DMS114 treated with DMSO at 0.1 percent for 48 hours (cell line): ENCODE measurements at regions not wholly inside any gene's neighbourhood (a gene's known extent, or its start where the extent isn't known, plus 50 kb on each side); places are given as distances from the start of the nearest gene placed in this dataset.

ENCODE experiments used
- DNase-seq: peaks from one replicate; lab custom pipeline; 2025; ENCODE audit not compliant: unreplicated experiment; lab: John Stamatoyannopoulos, UW

DNA sequence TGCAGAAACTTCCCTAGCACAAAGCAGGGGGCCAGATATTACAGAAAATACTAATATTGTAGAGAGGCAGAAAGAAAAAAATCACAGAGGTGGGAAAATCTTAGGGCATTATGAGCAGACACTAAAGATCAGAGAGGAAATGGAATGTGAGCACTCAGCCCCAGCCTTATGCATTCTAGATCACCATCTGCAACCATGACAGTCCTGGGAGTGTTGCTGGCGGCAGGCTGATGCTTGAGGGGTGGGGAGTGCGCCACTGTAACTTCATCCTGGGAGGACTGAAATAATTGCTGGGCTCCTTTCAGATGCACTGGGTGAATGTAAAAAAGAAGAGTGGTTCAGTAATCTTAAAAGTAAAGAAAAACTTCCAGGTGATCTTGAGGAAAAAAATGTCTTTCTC, 427.6 kb upstream of the SEMA6D start:
- DNase-seq = no peak

DNA sequence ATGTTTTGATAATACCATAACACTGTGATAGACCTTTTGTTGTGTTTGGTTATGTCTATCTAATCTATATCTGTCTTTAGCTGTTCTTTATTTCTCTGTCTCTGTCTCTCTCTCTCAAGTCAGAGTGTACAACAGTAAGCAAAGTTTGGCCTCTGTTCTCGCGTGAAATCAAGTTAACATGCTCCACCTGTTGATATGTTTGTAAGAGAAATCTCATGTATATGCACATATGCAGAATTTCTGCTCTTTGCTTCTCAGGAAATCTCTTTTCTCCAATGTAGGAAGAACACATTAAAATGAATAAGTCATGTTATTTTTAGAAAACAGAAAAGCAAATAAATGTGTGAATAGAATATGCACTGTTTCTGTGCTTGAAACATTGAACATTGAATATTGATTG, 425.5 kb upstream of the SEMA6D start:
- no peak for DNase-seq

DNA sequence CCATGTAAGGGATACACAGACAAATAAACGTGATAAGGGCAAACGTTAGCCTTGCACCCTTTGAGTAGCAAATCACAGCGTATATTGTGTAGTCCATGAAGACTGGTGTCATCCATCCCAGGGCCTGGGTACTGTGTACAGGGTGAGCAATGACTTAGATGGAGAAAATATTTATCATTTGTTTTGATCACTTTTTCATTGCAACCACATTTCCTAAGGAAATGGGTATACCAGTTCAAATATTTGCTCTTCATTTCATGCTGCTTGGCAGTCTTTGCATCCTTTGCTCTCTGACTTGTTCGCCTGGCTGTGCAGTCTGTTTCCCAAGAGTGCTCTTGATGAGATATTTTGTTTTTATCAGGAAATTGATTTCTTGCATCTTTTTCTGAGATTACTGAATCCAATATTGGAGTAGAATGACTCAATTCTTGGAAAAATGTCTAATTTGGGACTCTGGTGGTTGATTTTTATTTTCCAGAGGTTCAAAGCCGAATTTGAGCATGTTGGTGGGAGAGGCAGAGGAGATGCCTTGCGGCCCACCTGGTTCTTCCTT, 424.6 kb upstream of the SEMA6D start:
- DNase-seq = no peak

DNA sequence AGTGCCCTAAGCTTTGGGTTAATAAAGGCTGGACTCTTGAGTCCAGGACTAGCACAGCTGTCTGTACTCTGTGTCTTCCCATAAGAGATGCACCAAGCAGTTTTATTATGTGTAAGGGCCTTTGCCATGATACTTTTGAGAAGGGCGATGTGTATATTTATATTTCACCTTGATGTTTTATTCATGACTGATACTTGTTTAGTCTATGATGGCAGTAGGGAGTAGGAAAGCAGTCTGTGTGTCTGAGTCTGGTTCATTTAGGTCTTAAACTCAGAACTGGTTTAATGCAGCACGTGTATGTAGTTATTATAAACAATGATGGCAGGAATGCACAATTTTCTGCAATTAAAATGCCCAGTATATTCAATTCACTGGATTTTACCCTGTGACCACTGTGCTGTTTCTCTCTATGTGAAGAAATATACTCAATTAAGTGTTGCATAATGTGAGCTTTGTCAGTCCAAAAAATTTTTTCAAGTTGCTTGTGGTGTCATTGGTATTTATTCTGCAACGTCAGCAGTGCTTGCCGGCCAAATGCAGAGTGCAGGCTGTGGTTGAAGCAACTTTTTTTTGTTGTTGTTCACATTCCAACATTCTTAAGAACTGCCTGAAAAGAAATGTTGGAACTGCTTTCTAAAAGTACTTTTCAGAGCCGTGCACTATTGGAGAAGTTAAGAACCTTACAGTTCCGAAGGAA, 423.7 kb upstream of the SEMA6D start:
- DNase-seq = no peak

DNA sequence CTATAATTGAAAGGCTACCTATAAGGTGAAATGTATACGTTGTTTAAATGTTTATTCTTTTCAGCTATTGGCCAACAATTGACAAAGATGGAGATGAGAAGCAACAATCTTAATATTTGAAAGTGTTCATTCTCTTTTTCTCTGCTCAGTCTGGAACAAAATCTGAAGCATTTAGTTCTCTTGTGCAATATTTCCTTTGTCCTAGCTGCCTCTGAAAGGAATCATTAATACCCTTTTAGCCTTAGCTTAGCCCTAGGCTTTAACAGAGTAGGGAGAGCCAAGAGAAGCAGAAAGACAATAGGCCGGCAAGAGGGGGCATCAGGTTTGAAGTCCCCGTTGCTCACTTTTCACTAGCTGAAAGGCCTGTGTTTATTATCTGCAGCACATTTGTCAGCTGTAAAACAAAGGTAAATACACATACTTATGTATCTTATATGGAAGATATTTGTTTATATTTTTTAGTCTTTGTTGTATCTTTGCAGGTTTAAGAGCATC, 422.5 kb upstream of the SEMA6D start:
- no peak for DNase-seq

DNA sequence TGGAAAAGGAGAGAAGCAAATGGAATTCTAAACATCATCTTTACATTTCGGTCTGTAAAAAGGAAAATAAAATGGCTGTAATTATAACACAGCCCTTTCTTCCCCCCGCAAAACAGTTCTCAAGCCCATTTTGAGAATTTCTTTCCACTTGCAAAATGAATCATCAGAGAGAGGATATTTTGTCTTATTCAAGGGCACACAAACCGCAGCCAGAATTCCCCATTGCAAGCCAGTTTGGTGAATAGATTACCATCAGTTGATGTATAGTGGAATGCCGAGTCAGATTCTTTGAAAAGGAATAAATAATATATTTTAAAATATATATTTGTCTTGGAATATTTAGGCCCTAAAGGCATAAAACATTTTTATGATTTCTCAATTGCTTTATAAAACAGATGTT, 420.4 kb upstream of the SEMA6D start:
- DNase-seq = no peak

DNA sequence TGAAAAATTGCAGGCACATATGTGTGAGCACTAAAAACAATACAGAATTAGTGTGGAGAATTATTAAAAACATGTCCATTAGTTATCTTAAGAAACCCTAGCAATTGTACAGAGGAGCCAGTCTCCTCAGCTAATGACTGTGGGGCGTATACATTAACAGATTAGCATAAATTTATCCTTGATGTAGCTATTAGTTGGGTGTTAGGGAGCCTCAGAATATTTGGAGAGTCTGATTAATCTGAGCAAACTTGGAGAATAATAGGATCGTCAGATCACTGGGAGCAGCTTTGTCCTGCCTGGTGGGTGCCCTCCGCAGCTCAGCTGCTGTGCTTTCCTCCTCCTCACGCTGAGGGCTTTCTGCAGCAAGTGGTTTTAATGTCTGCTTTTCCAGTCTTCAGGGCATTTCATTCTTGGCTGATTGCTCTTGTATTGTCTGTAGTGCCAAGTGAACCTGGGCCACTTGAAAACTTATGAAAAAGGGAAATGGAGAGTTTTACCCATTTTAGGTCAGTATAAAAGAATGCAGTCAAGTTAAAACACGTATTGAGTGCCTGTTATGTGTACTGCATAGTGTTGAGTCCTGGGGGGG, 417.4 kb upstream of the SEMA6D start:
- no peak for DNase-seq

DNA sequence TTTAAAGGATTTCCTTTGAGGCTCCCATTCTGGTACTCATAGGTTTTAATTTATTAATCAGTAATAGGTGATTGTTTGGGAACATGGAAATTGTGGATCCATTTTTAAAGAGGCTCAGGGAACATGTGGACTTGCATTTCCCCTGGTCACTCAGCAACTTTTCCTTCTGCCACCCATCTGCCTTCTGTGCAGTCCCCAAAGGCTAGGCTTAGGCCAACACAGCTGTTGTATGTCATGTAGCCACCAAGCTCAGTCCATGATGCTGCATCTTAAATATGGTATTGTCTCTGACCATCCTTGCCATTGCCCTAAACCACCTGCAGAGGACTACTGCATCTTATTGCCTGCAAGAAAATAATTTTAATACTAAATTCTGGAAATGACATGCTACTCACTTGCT, 416.7 kb upstream of the SEMA6D start:
- no peak for DNase-seq

DNA sequence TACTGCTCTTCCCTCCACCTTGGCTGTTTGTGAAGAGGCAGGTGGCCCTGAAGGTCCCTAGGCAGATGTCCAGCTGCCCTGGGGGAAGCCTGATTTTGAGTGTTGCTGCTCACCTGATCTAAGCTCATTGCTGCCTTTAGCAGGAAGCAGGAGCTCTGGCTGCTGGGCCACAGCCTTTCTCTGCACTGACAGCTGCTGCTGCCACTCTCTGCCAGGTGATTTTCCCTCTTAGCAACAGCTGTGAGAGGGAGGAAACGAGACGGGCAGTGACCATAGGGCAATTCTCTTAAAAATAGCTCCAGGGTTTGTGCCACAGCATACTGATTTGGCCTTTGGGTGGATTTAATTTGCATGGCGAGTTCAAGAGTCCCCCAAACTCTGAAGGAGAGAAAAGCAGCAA, 415.8 kb upstream of the SEMA6D start:
- DNase-seq = no peak

DNA sequence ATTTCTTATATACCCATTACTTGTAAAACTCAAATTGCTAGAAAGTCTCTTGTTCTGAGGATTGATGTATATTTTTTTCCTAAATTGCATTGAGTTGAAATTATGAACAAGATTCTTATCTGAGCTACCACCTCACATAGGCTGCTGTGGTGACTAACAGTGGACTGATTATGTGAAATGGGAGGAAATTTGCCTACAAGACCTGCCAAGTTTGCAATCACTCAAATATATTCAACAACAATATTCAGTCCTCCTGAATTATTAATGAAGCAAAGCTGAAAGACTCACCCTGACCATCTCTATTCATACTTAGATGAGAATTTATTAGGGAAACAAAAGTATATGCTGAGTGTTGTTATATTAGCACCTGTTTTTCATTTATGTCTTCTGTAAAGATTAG, 412.6 kb upstream of the SEMA6D start:
- DNase-seq = no peak

DNA sequence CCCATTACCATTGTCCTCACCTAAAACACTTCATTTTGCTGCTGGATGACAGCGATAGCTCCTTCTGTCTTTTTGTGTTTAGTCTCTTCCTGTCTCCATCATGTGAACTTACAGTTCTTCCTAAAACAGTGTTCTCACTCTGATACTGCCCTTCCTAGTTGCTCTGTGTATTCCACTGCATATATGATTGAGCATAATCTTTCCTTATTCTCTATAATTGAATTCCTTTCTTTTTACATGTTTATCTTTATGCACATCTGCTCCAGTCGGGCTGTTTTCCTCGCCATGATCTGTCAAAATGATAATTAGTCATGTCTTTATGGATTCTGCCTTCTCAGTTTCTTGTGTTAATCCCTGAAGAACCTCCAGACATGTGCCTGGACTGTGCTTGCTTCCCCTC, 405.1 kb upstream of the SEMA6D start:
- no peak for DNase-seq

DNA sequence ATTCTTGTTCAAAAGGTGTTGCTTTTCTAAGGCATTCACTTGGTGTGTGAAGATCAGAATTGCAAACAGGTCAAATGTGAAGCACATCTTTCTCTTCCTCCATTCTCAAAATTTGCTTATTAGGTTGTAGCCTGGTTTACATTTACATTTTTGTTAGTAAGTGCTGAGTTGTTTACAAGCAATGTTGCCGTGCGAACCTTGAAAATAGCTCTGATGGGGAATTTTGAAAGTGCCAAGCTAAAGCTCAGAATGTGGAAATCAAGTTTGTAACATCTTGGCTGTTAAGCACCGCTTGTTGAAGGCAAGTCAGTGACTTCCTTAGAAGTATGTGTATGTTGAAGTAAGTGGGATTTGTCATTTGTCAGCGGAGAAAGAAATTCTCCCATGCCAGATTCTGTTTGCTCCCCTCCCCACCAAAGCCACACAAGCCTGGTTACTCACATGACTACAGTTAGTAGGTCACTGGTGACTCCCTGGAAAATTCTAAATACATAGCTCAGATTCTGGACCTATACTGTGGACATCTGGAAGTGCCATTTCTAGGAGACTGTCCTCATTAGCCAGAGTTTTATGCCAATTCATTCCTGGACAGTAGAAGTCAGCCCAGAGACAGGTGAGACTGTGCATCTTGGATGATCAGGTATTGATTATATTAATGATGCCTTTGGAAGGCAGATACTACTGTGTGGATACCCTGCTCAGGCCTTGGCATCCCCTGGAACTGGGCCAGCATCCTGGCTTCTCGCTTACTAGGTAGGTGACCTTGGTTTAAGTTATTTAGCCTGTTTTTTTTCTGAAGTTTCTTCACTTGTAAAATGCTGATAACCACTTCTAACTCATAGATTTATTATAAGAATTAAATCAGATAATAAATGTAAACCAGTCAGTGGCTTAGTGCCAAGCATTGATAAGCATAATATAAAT, 390.6 kb upstream of the SEMA6D start:
- DNase-seq = no peak

DNA sequence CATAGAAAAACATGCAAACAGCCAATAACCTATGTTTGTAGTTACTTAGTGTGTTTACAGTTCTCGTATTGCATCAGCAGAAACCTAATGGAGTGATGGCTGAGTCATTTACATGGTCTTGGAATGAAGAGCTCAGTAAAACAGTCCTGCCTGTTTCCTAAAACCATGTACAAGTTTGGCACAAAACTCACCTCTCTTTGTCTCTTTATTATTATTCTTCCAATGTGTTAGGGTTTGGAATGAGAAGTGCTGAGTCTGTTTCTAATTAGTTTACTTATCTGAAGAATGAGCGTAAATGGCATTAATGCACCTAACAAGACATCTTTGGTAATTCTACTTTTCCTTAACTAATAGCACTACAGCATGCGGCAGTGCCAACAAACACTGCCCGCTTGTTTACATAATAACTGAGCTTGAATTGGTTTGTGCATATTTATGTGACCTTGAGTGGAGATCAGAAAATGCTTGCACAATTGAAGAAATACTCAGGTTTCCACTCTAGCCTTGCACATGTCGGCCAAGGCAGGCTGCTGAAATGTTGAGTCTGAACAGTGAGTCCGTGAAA, 385.4 kb upstream of the SEMA6D start:
- DNase-seq = no peak

DNA sequence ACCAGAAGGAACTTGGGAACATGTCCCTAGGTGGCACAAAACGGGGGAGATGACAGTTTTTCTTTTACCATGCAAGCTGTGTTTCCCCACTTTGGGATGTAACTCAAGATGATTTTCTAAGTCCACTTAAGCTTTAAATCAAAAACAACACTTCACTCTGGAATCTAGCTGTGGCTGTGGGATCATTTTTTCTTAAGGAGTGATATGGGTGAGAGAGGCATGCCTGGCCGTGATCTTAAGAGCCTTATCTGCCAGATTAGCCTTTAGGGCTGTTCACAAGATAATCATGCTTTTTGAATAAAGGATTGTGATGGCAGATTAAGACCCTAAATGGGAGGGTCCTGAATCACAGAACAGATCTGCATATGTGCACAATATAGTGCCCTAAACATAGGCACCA, 384.8 kb upstream of the SEMA6D start:
- DNase-seq = no peak

DNA sequence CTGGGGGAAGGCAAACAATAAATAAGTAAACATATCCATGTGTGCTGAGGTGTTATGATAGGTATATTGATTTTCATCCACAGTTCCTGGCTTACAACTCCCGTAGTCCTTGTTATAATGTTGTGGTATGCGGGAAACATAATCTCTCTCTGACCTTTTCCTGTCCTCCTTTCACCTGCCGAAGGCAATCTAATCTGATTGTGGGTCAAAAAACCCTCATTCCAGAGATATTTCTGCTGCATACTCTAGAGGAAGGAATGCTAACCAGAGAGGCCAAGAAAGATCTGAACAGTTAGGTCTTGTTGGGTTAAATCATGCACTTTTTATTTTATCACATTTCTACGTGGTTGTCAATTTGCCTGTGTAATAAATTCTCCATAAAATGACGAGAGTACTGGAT, 383.6 kb upstream of the SEMA6D start:
- no peak for DNase-seq

DNA sequence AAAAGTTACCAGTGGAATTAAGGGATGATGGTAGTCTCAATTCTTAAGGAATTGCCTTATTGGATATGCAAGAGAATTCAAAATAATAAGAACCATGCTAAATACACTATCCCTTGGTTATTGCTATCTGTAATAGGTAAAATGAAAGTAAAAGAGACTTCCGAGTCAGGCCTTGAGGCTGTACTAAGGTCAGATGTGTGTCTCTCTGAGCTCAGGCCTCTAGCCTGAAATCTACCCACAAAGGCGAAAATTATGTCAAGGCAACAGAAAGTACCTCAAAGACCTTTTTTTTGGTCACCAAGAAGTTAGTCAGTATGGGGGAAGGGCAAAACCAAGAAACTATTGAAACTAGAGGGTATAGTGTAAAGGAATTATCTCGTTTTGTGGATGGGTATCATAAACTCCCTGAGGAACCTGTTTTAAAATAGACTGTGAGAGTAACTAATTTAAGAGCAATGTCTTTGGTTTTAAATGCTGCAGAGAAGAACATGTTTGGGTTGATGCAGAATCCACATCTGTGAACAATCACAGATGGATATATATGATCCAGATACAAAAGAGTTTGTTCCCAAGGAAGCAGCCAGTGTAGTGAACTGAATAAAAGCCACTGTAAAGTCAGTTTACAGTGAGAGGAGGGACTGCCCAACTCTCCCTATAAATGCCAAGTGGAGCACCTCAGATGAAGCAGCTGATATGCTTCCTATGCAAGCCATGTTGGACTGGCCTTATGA, 382.3 kb upstream of the SEMA6D start:
- DNase-seq = no peak

DNA sequence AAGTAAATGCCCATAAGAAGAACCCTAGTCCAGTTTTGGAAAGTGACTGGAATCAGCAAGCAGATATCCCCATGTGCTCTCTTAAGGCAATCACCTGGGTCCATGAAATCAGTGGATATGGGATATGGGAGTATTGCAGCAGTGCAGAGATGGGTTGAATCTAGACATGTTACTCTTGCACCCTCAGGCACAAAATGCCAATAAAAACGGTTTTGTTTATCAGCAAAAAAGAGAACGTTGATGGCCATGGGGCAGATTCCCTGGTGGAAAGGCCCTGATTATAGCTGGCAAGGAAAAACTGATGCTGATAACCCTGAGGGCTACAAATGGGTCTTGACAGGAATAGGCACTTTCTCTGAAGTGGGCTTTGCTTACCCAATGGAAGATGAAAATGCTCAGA, 380.2 kb upstream of the SEMA6D start:
- DNase-seq = no peak

DNA sequence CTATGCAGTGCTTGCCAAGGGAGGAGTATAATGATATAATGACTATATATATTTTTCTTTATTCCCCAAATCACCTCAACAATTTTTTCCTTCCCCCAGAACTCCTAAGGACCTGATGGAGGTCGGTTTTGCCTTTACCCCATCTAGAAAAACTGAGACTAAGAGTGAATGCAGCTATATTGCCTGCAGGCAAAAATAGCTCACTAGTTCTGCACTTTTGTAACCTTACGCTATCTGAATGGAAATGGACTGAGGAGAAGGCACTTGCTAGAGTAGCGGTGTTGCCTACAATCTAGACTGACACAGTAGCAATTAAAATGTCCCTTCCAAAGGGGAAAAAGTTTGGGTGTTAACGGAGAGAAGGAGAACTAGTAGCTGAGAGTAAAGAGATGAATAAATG, 379.5 kb upstream of the SEMA6D start:
- no peak for DNase-seq

DNA sequence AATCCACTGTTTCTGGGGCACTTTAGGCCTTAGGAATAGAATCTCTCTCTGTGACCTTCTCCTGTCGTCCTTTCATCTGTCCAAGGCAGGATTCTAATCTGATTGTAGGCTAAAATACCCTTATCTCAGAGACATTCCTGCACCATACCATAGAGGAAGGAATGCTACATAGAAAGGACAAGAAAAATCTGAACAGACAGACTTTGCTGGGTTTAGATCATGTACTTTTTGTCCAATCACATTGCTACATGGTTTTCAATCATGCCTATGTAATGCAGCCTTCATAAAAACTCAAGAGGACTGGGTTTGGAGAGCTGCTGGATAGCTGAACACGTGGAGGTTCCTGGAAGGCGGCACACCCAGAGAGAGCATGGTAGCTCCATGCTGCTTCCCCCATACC, 378.5 kb upstream of the SEMA6D start:
- DNase-seq = no peak

DNA sequence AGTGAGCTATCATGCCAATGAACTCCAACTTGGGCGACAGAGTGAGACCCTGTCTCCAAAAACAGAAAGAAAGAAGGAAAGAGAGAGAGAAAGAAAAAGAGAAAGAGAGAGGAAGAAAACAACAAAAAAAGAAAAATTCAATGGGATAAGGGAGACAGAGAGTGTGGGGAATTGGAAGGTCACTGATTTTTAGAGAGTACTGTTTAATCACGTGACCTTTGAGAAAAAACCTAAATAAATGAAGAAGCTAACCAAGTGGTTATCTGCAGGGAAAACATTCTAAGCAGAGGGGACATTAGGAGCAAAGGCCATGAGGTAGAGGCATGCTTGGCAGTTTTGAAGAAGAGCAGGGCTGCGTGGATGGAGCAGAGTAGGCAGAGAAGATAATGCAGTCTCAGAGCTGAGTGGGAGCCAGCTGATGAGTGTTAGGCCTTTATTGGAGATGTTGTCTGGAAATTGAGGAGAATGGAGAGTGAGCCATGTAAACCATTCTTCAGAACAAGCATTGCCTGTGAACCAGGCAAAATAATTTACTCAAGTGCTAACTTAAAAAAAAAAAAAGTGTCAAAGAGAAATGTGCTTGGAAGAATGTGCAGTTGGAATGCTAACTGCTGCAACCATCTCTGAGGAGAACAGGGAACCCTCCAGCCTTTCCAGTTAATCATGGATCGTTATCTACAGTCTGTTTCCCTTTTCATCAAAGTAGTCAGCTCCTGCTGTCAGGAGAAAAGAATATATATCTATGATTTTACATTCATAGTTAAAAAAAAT, 377.3 kb upstream of the SEMA6D start:
- DNase-seq = no peak
